ENCODE measurements at regions not wholly inside any gene's neighbourhood (a gene's known extent, or its start where the extent isn't known, plus 50 kb on each side); places are given as distances from the start of the nearest gene placed in this dataset.

- TF ChIP-seq CTCF (IDR thresholded peaks at IDR 0.05) (no peak), POLR2A (IDR thresholded peaks at IDR 0.05) (no peak)
Measured at GRCh38 chr6:141576751-141577150, 556.0 kb upstream of the GJE1 start.
